Body of pancreas (tissue), 4 donors: ENCODE measurements at regions not wholly inside any gene's neighbourhood (a gene's known extent, or its start where the extent isn't known, plus 50 kb on each side); places are given as distances from the start of the nearest gene placed in this dataset.

Experiments
- ATAC-seq: fragments of 150-250 bp; one replicate; pipeline ENCODE4 v1.9.1; 2016
- DNase-seq, 4 donors: peaks; one replicate each; pipeline ENCODE4 v3.0.0-alpha.2; 2019
- H3K27ac ChIP-seq, 4 donors: fragments of 200-600 bp; sonication (generic); 1 replicate in 3 of 4; 2 replicates in 1 of 4; pipeline versions ENCODE4 v1.5.1 to v1.6.1; 2016 to 2019; ENCODE audit warnings: mild to moderate bottlenecking in 1 of 4, mixed read lengths in 1 of 4, moderate library complexity in 1 of 4
- H3K27me3 ChIP-seq, 2 donors: fragments of 200-600 bp; sonication (generic); one replicate each; pipeline ENCODE4 v1.6.0; 2016; ENCODE audit warnings: mild to moderate bottlenecking in 1 of 2
- H3K36me3 ChIP-seq, 2 donors: fragments of 200-600 bp; sonication (generic); replicated peaks in 1 of 2; 2 replicates each; pipeline ENCODE4 v1.5.1; 2016; ENCODE audit warnings: low read depth in 2 of 2; ENCODE audit not compliant: insufficient read depth in 1 of 2
- H3K4me1 ChIP-seq: fragments of 200-600 bp; sonication (generic); one replicate; pipeline ENCODE4 v1.6.0; 2016
- H3K4me3 ChIP-seq, 2 donors: fragments of 200-600 bp; sonication (generic); 1 replicate in 1 of 2; 2 replicates in 1 of 2; pipeline ENCODE4 v1.5.1; 2016 to 2019
- H3K9me3 ChIP-seq, 3 donors: fragments of 200-600 bp; sonication (generic); 1 replicate in 2 of 3; 2 replicates in 1 of 3; pipeline ENCODE4 v1.5.1; 2016
- CTCF ChIP-seq, 7 experiments: fragments of 450-650 bp in 4 of 7; fragments of 200-600 bp in 3 of 7; sonication (generic) in 3 of 7; IDR thresholded peaks; one replicate each; pipeline ENCODE4 v1.5.1; 2016 to 2019; ENCODE audit warnings: antibody characterized with exemption in 7 of 7
- POLR2A ChIP-seq, 3 donors: fragments of 450-650 bp; IDR thresholded peaks; one replicate each; pipeline ENCODE4 v1.6.1; 2016; ENCODE audit warnings: antibody characterized with exemption in 3 of 3, mild to moderate bottlenecking in 2 of 3
- WGBS, 2 donors: methylation state at CpG; one replicate each; pipeline ENCODE4 v1.1.5; 2017; 5-methylcytosine and 5-hydroxymethylcytosine counted together
- intact Hi-C: fragments of 100-400 bp; cut with DNase I; formaldehyde crosslinking; loops from one replicate; pipeline ENCODE4 v1.15.1; 2023

- H3K27me3 ChIP-seq, result no peaks in the 10 kb centered on the region
- no peak overlapping the region for H3K27ac ChIP-seq
- TF ChIP-seq CTCF (IDR thresholded peaks at IDR 0.05) (no peak), POLR2A (IDR thresholded peaks at IDR 0.05) (no peak)
- 65 to 70% methylated on average over 6 of the region's 6 CpGs for WGBS, 2 donors
- H3K4me3 ChIP-seq, result no peak overlapping the region
- DNase-seq (no peak), ATAC-seq (no peak)
- H3K4me1 ChIP-seq, result no peaks in the 10 kb centered on the region
- no peaks in the 10 kb centered on the region for H3K36me3 ChIP-seq
- no peaks in the 10 kb centered on the region for H3K9me3 ChIP-seq
- intact Hi-C loops, result no loop called here
Measured at GRCh38 chr18:10378688-10379420, 75.6 kb upstream of the APCDD1 start.

GRCh38 chr18:10379522-10379921 is 74.9 kb upstream of the APCDD1 start:
- intact Hi-C loops, result no loop called here
- no peaks in the 10 kb centered on the region for H3K36me3 ChIP-seq
- H3K9me3 ChIP-seq, result no peaks in the 10 kb centered on the region
- no peak overlapping the region for H3K27ac ChIP-seq
- H3K27me3 ChIP-seq, result no peaks in the 10 kb centered on the region
- ATAC-seq, result no peak
- no peak overlapping the region for H3K4me3 ChIP-seq
- no peak for DNase-seq
- H3K4me1 ChIP-seq, result no peaks in the 10 kb centered on the region
- WGBS, 2 donors, result 53 to 56% methylated on average over 5 of the region's 5 CpGs
- TF ChIP-seq CTCF (IDR thresholded peaks at IDR 0.05), result no peak
- TF ChIP-seq POLR2A (IDR thresholded peaks at IDR 0.05), result no peak

GRCh38 chr18:10381516-10381915 is 72.9 kb upstream of the APCDD1 start:
- no peaks in the 10 kb centered on the region for H3K9me3 ChIP-seq
- H3K27me3 ChIP-seq, result no peaks in the 10 kb centered on the region
- H3K4me3 ChIP-seq, result no peak overlapping the region
- ATAC-seq, result no peak
- no peak for DNase-seq
- H3K36me3 ChIP-seq, result no peaks in the 10 kb centered on the region
- WGBS, 2 donors, result 44 to 64% methylated on average over 1 of the region's 1 CpG
- TF ChIP-seq CTCF (IDR thresholded peaks at IDR 0.05), result no peak
- no peak for TF ChIP-seq POLR2A (IDR thresholded peaks at IDR 0.05)
- no peak overlapping the region for H3K27ac ChIP-seq
- no peaks in the 10 kb centered on the region for H3K4me1 ChIP-seq
- intact Hi-C loops, result no loop called here

GRCh38 chr18:10381951-10382350 is 72.5 kb upstream of the APCDD1 start:
- ATAC-seq, result no peak
- 54 to 70% methylated on average over 4 of the region's 4 CpGs for WGBS, 2 donors
- intact Hi-C loops, result no loop called here
- Histone ChIP-seq H3K4me1 (no peaks in the 10 kb centered on the region), H3K27ac (no peak overlapping the region), H3K4me3 (no peak overlapping the region), H3K9me3 (no peaks in the 10 kb centered on the region), H3K36me3 (no peaks in the 10 kb centered on the region), H3K27me3 (no peaks in the 10 kb centered on the region)
- no peak for DNase-seq
- TF ChIP-seq POLR2A (IDR thresholded peaks at IDR 0.05) (no peak), CTCF (IDR thresholded peaks at IDR 0.05) (no peak)

GRCh38 chr18:10386049-10386448 is 68.4 kb upstream of the APCDD1 start:
- TF ChIP-seq POLR2A (IDR thresholded peaks at IDR 0.05), result no peak
- Histone ChIP-seq H3K27ac (no peak overlapping the region), H3K36me3 (no peaks in the 10 kb centered on the region), H3K4me3 (no peak overlapping the region), H3K4me1 (no peaks in the 10 kb centered on the region), H3K27me3 (no peaks in the 10 kb centered on the region), H3K9me3 (no peaks in the 10 kb centered on the region)
- DNase-seq (no peak), ATAC-seq (no peak)
- WGBS, 2 donors, result 79 to 85% methylated on average over 4 of the region's 4 CpGs
- intact Hi-C loops, result no loop called here
